GM21526 (cell line): ENCODE measurements at regions not wholly inside any gene's neighbourhood (a gene's known extent, or its start where the extent isn't known, plus 50 kb on each side); places are given as distances from the start of the nearest gene placed in this dataset.

Experiments used
- ATAC-seq: cut with Tn5 transposase; IDR thresholded peaks from one replicate; pipeline ENCODE4 v1.9.1; 2021; ENCODE audit warnings: moderate library complexity; ENCODE audit not compliant: unreplicated experiment, low FRiP score

DNA sequence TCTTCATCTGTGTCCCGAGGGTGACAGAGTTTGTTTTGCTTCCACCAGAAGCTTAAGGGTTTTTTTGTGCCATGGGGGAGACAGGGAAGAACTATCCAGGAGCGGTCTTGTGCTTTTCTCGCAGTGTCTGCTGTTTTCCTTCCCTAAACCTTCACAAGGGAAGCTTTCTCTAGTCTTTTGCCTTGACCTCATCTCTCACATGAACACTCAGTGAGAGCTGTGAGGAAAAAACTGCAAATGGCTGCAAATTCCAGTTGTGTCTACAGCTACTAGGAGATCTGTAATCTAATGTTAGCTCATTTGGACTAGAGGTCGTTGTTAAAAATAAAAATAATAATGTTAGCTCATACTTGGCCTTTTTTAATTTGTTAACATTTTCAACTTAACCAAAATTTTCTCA, 264.7 kb upstream of the SESN3 start:
- no peak for ATAC-seq

DNA sequence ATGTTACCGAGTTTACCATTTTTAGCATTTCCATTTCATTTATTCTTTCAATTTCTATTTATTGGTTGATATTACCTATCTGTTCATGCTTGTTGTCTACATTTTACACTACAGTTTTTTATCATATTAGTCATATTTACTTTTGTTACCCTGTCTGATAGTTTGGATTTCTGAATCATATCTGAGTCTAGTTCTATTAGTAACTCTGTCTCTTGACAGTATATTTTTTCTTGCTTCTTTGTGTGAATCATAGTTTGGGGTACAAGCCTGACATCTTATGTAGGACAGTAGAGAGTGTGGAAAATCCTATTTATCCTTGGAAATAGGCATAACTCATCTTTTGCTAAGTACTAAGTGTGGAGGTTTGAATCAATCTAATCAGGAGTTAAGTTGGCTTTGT, 263.9 kb upstream of the SESN3 start:
- no peak for ATAC-seq

DNA sequence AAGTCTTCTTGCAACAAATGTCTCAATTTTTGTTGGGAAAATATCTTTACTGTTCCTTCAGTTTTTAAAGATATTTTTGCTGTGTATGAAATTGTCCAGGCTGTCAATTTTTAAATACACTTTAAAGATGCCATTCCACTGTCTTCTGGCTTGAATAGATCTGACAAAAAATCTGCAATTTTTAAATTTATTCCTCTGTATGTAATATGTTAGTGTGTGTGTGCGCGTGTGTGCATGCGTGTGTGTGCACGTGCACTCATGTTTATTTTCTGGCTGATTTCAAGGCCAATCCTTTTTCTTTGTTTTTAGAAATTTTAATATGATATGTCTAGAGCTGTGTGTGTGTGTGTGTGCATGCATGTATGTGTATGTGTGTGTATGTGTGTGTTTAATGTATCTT, 263.2 kb upstream of the SESN3 start:
- ATAC-seq, result no peak

DNA sequence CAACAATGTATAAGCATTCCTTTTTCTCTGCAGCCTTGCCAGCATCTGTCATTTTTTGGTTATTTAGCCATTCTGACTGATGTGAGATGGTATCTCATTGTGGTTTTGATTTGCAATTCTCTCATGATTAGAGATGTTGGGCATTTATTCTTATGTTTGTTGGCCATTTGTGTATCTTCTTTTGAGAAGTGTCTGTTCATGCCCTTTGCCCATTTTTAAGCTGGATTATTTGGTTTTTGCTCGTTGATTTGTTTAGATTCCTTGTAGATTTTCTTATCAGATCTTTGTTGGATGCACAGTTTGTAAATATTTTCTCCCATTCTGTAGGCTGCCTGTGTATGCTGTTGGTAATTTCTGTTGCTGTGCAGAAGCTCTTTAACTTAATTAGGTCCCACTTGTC, 259.6 kb upstream of the SESN3 start:
- no peak for ATAC-seq

DNA sequence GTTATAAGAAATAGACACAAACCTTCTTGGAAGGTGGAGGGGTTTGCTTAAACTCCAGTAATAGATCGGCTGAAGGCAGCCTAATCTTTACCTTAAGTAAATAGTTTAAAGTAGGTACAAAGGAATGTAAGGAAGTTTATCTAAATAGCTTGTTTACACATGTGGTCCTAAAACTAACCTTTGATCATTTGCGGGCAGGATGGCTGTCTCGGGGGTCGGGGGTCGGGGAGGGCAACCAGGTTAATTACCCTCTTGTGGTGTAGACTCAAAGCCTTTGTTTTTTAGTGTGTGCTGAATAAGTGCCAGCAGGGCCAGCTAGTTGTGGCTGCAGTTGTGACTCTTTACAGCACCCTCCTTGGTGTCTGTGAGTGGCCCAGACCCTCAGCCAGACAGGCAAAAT, 256.9 kb upstream of the SESN3 start:
- ATAC-seq, result no peak

DNA sequence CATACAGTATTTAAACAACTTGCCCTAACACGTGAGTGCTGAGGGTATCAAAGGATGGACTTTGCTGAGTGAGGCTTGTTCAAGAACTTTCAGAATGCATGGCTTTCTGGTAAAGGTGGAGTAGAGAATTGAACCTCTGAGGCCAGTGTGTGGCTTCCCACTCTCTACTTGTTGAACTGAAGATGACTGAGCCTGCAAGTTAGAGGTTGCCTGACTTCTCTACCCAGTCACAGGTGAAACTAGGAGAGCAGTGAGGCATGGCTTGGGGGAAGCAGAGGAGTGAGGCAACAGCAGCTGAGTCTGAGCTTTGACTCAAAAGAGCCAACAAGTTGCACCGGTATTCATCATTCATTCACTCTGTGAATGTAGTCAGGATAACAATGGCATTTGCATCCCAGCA, 256.4 kb upstream of the SESN3 start:
- peak; percentile 100 for ATAC-seq

DNA sequence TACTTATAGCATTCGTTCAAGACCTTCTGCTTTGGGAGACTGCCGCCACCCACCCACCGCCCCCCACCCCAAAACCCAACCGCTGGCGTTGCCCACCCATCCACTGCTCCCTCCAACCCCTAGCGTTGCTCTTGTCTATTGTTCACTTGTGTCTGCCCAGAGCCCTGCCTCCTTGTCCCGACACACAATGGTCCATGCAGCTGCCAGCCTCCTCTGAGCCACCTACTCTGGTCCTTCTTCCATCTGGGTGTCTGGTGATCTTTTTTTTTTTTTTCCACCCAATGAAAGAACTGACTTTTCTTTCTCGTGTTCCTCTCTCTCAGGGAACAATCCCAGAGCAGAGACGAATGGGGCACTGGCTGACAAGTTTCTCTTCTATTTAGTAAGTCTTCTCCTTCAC, 256.0 kb upstream of the SESN3 start:
- no peak for ATAC-seq

DNA sequence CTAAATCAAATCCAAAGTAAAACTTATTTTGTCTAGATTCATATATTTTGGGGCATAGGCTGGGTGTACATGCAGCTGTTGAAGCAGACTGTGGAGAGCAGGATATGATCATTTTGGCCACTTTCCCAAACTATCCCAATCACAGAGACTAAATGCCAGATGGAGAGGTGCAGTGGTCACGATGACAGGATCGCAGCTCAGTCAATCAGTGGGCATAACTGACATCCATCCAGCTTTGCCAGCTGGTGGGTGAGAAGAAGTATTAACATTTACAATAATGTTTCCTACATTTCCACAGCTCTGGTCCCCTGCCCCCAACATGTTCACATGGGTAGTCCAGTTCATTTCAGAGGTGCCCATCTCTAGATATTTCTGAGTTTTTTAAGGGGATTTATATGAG, 255.5 kb upstream of the SESN3 start:
- no peak for ATAC-seq

DNA sequence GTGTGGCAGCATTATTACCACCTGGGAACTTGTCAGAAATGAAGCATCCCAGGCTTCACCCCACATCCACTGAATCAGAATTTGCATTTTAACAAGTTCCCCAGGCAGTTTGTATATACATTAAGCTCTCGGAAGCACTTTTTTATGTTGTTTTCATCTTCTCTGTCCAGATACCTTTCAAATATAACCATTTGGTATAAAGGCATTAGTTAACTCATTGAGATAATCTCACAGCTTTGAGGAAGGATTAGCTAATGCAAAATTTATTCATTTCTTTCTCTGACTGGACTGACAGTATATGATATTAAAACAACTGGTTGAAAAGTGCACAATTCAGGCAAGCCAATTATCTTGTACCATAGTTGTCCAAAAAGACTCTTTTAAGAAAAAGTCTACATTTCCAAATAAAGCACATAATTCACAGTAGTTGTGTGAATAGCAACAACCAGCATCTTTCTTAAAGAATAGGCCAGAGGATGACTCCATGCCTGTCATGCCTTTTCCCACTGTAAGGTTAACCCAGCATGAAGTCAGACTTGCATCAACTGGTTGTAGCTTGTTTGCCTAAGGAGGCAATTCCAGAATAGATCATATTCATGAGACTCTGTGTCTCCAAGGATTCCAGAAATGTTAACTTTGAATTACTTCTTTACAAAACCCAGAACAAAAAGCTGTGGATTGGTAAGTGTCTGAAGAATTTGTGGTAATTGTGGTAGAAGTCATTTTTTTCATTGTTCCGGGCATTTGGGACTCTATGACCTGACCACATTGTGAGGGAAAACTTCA, 254.3 kb upstream of the SESN3 start:
- ATAC-seq, result no peak

DNA sequence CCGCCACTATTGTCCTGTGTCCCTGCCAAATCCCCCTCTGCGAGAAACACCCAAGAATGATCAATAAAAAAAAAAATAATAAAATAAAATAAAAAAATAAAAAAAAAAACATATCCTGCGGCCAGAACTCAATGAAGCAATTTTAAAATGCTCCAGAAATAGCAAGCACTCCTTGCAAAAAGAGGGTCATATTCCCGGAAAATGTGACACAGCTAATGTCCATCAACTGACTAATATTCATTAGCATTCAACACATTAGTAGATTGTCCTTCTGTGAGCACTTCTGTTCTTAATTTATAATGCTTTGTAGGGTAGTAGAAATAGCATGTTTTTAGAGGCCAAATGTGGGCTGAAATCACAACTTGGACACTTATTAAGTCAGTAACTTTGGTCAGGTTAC, 252.3 kb upstream of the SESN3 start:
- ATAC-seq, result no peak

DNA sequence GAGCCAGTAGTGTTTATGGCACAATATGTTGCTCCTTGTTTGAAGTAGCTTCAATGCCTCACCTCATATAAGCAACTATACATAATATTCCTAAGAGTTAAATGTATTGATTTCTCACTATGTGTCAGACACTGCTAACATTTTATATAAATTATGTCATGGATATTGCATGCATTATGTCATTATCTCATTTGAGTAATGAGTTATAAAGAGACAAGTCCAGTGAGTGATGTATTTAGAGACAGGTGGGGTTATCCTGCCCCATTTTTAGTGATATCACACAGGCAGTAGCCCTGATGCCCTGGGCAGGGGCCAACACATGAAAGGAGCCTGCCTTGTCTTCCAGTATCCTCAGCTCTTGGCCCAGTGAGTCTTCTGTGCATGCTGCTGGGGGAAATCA, 247.0 kb upstream of the SESN3 start:
- ATAC-seq, result no peak

DNA sequence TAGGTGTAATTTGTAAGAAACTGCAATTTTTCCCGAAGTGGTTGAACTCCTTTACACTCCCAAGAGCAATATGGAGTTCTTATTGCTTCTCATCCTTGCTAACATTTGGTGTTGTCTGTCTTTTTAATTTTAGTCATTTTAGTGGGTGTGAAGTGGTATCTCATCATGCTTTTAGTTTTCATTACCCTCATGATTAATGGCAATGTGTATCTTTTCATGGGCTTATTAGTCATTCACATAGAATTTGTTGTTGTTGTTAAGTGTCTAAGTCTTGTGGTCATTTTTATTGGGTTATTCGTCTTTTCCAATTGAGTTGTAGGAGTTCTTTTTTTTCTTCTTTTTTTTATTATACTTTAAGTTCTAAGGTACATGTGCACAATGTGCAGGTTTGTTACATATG, 238.3 kb upstream of the SESN3 start:
- no peak for ATAC-seq

DNA sequence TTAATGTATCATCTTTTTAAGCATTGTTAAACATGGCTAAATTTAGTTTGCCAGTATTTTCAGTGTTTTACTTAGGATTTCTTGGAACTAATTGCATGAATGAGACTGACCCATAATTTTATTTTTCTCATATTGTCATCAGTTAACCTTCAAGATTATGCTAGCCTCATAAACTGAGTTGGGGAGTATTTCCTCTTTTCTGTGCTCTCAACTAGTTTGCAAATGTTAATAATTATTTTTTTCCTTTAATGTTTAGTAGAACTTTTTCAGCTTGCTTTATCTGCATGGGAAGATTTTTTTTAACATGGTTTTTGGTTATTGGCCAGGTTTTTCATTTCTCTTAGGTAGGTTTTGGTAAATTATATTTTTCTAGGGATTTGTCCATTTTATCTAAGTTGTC, 235.4 kb upstream of the SESN3 start:
- ATAC-seq, result no peak

DNA sequence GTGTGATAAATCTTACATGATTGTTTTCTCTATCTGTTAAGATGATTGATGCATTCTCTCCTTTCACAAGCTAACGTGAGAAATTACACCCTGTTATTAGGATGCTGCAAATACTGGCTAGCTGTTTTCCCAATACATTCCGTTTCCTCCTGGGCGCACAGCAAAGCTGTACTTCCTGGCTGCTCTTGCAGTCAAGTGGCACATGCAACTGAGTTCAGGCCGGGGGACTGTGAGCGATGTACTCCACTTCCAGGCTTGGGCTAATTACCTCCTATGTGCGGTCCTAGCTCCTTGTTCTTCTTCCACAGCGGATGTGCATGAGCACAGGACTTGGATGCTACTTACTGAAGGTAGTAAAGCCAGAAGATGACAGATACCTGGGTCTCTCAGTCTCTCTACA, 234.9 kb upstream of the SESN3 start:
- ATAC-seq, result no peak

DNA sequence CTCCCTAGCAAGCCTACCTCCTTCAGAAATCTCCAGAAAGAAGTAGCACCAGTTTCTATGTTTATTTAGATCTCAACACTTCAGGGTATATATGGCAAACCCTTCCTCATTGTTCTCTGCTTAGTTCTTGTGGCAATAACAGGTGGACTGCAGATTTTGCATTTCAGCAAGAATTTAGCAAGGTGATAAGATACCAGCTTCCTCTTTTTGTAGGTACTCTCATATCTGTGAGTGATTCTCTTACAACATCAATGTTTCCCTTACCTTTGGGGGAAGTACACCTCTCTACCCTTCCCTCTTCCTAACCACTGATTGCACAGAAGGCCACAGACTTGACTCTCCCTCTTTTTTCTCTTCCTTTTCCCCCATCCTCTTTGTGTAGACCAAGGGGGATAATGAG, 230.9 kb upstream of the SESN3 start:
- ATAC-seq, result no peak

DNA sequence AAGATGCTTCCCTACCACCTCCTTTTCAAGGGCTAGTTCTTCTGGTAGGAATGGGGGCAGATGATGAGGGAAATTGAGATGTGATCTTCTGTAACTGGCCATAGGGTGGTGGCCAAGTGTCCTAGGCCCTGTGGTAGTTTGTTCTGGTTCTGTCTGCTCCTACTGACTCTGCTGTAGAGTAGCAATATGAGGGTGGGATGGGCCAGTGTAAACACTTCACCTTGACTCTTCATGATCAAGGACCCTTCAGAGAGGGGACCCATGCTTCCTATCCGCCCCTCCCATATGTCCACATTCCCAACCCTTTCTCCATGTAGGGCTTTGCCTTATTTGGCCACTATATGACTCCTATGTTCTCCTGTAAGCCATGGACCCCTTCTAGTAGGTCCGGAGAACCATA, 230.3 kb upstream of the SESN3 start:
- ATAC-seq, result no peak

DNA sequence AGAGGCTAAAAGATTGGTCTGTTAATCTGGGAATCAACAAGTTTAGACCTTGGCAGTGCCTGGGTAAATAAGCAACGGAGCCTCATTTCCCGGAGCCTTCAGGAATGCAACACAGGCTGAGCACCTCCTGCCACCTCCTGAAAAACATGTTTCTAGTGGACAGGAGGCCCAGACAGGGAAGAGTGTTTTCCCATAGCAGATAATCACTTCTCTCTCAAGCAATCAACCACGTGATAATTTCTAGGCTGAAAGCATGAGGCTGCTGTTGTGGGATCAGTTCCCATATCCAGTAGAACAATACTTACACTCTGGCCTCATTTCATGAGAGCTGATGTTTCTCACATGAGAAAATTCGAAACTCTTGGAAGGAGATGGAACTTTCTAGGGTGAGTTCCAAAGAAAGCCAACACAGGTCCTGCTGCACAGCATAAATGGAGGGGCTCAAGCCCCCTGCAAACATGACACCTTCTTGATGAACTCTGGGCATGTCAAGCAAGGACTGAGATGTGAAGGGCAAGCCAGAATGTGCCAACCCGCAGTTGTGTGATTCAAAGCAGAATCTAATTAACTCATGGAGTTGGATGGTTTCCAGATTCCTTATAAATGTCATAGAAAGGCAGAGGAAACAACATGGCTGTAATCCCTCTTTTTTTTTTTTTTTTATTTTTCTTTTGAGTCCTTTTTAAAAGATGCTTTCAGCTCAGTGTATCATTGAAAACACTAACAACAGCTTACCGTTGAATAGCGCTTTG, 228.5 kb upstream of the SESN3 start:
- no peak for ATAC-seq

DNA sequence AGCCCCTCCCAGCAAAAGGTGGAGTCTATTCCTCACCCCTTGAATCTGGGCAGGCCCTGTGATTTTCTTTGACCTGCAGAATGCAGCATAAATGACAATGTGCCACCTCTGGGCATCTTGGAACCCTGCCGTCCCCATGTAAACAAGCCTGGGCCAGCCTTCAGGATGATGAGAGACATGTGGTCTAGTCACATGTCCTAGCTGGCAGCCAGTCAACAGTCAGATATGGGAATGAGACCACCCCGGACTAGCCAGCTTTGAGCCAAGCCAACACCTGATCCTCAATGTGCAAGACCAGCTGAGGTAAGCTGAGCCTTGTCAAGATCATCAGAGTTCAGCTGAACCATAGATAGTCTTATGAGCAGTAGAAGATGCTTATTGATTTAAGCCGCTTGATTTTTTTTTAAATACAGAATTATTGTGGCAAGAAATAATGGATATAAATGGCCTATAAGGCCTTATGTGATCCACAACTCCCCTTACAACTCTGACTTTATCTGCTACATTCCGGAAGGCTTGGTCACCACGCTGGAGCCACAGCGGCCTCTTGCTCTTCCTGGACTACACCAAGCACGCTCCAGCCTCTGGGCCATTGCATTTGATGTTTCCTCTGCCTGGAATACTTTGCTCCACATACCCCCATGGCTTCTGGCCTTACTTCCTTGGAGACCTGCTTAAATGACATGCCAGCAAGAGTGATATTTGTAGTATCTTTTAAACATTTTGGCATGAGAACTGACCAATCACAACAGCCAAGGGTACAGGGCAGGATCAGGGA, 225.9 kb upstream of the SESN3 start:
- ATAC-seq, result no peak

DNA sequence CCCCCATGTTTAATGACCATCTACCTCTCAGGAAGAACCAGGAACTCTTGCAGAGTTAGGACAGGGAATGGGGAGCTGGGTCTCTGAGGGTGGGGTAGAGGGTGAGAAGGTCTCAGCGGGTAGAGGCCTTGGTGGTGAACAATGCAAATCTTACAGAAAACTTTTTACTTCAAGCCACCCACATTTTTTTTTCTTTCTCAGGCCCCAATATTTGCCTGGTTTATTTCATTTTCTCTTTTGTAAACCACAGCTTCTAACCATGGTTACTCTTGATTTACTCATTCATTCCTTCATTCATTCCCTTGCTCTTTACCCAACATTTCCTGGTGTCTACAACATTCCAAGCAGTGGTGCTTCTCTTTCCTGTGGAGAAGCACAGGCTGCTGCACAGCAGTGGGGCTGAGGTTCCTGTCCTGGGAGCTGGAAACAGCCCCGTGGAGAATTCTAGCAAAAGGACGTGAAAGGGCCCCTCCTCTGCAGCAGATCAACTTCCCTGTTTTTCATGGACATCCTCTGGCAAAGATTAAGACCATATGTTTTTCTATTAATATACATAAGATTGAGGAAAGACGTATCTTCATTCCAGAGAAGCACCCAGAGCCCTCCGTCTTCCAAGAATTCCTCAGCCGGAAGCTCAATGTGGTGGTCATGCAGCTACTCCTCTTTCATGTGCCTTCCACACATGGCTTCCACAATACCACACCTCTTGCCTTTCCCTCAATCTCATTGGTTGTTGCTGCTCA, 224.4 kb upstream of the SESN3 start:
- ATAC-seq, result no peak

DNA sequence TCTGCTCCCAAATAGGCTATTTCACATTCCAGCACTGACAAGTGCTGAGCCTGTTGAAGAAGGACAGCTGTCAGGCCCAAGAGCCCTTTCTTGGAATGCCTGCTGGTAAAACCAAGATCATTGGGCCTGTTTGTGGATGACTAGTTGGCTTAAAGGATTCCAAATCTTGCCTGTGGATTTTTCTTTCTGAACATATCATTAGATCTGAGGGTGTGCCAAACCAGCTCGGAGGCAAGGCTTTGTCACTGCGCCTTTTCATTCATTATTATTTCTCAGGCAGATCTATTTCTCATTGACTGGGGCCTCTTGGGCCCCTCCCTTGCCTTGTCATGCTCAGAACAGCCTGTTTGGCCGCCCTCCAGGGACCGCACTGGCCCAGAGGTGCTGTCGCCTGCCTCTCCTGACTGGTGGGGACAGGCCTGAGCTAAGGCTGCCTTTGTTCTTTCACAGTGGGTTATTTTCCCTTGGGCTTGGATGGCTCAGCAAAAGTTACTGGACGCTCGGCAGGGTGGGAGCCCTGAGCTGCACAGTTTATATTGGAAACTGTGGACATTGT, 222.7 kb upstream of the SESN3 start:
- ATAC-seq, result no peak

DNA sequence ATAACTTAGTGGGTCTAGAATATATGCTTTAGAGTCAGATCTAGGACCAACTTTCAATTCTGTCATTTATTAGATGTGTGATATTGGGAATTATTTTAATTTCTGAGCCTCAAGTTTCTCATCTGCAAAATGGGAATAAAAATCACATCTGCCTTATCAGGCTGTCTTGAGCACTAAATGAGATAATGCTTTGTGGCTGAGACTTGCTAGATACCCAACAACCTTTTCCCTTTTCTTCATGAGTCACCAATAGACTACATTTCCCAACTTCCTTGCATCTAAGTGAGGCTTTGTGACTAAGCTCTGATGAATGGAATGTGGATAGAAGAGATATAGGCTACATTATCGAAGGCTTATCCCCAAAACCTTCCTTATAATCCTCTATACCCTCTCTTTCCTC, 220.7 kb upstream of the SESN3 start:
- ATAC-seq, result no peak
